GM23338 (cell line): ENCODE measurements at regions not wholly inside any gene's neighbourhood (a gene's known extent, or its start where the extent isn't known, plus 50 kb on each side); places are given as distances from the start of the nearest gene placed in this dataset.

Source experiments
- ATAC-seq: fragments of 200-7000 bp; cut with Tn5 transposase; 3 replicates; pipeline ENCODE4 v1.9.1; 2020
- DNase-seq: peaks from one replicate; pipeline ENCODE4 v3.0.0-alpha.2; 2015; ENCODE audit warnings: low spot score
- H2AFZ ChIP-seq: fragments of 200-600 bp; sonication (generic); 2 replicates; pipeline ENCODE4 v1.8.0; 2016; ENCODE audit warnings: antibody characterized with exemption, mild to moderate bottlenecking, moderate library complexity
- H3F3A ChIP-seq: fragments of 200-600 bp; sonication (generic); replicated peaks from 2 replicates; pipeline ENCODE4 v1.8.0; 2017; ENCODE audit warnings: antibody characterized with exemption, mixed run types, low read depth
- H3K27ac ChIP-seq: fragments of 200-600 bp; sonication (generic); 2 replicates; pipeline ENCODE4 v1.6.1; 2016; ENCODE audit warnings: low read depth
- H3K27me3 ChIP-seq: fragments of 200-600 bp; sonication (generic); 2 replicates; pipeline ENCODE4 v1.8.0; 2016; ENCODE audit warnings: mild to moderate bottlenecking, mixed run types, moderate library complexity; ENCODE audit not compliant: insufficient read depth
- H3K36me3 ChIP-seq: fragments of 200-600 bp; sonication (generic); 2 replicates; pipeline ENCODE4 v1.8.0; 2016; ENCODE audit warnings: mild to moderate bottlenecking; ENCODE audit not compliant: insufficient read depth
- H3K4me1 ChIP-seq: fragments of 200-600 bp; sonication (generic); 2 replicates; pipeline ENCODE4 v1.8.0; 2016; ENCODE audit warnings: mild to moderate bottlenecking, moderate library complexity; ENCODE audit not compliant: insufficient read depth
- H3K4me2 ChIP-seq: fragments of 200-600 bp; sonication (generic); 2 replicates; pipeline ENCODE4 v1.7.1; 2017; ENCODE audit warnings: mixed run types
- H3K4me3 ChIP-seq: fragments of 200-600 bp; sonication (generic); 2 replicates; pipeline ENCODE4 v1.6.1; 2016; ENCODE audit warnings: mixed run types
- H3K79me2 ChIP-seq: fragments of 200-600 bp; sonication (generic); replicated peaks from 2 replicates; pipeline ENCODE4 v1.8.0; 2017; ENCODE audit warnings: mild to moderate bottlenecking; ENCODE audit not compliant: insufficient read depth
- H3K9me2 ChIP-seq: fragments of 200-600 bp; sonication (generic); 2 replicates; pipeline ENCODE4 v1.8.0; 2017; ENCODE audit not compliant: insufficient read depth
- H4K20me1 ChIP-seq: fragments of 200-600 bp; sonication (generic); replicated peaks from 2 replicates; pipeline ENCODE4 v1.8.0; 2017; ENCODE audit warnings: mild to moderate bottlenecking; ENCODE audit not compliant: insufficient read depth
- H3K27ac Mint-ChIP-seq: 2 replicates; pipeline ENCODE4 v1.8.0; 2020; ENCODE audit warnings: inconsistent platforms, mild to moderate bottlenecking, moderate library complexity, mixed read lengths
- H3K27me3 Mint-ChIP-seq: 3 replicates; pipeline ENCODE4 v1.8.0; 2022; ENCODE audit warnings: low read depth, mild to moderate bottlenecking, moderate library complexity, mixed read lengths, inconsistent platforms; ENCODE audit not compliant: insufficient read depth, poor library complexity
- H3K36me3 Mint-ChIP-seq: 3 replicates; pipeline ENCODE4 v1.8.0; 2021; ENCODE audit warnings: low read depth, mild to moderate bottlenecking, inconsistent platforms, moderate library complexity, mixed read lengths
- H3K4me1 Mint-ChIP-seq: 3 replicates; pipeline ENCODE4 v1.8.0; 2020; ENCODE audit warnings: mild to moderate bottlenecking, inconsistent platforms, mixed read lengths
- H3K4me3 Mint-ChIP-seq: 3 replicates; pipeline ENCODE4 v1.8.0; 2021; ENCODE audit warnings: moderate library complexity, mild to moderate bottlenecking, inconsistent platforms, mixed read lengths
- H3K9me3 Mint-ChIP-seq: 3 replicates; pipeline ENCODE4 v1.8.0; 2020; ENCODE audit warnings: moderate library complexity, mild to moderate bottlenecking, inconsistent platforms, mixed read lengths
- CREB1 ChIP-seq: fragments of 250-450 bp; sonication (Bioruptor Pico); IDR thresholded peaks from 2 replicates; pipeline ENCODE4 v1.5.0; 2020; ENCODE audit warnings: low read depth, mild to moderate bottlenecking, moderate library complexity
- EZH2 ChIP-seq: fragments of 200-600 bp; sonication (generic); IDR thresholded peaks from one replicate; pipeline ENCODE4 v1.8.0; 2017; ENCODE audit warnings: antibody characterized with exemption, mild to moderate bottlenecking, low read depth; ENCODE audit not compliant: unreplicated experiment
- JUNB ChIP-seq: IDR thresholded peaks from one replicate; pipeline ENCODE4 v1.6.1; 2016; ENCODE audit warnings: antibody characterized with exemption; ENCODE audit not compliant: unreplicated experiment
- POLR2AphosphoS5 ChIP-seq: IDR thresholded peaks from 2 replicates; pipeline ENCODE4 v1.6.1; 2016; ENCODE audit warnings: antibody characterized with exemption, low read depth
- ZNF114 ChIP-seq: fragments of 250-450 bp; sonication (Bioruptor Pico); IDR thresholded peaks from 2 replicates; pipeline ENCODE4 v1.5.0; 2020; ENCODE audit warnings: mild to moderate bottlenecking, moderate library complexity
- ZNF331 ChIP-seq: fragments of 250-450 bp; sonication (Bioruptor Pico); IDR thresholded peaks from 2 replicates; pipeline ENCODE4 v1.5.0; 2020; ENCODE audit warnings: low read depth, mild to moderate bottlenecking, moderate library complexity
- TF ChIP-seq, protein P1 (sequence below): IDR thresholded peaks from one replicate; pipeline ENCODE4 v1.6.1; 2018; ENCODE audit warnings: antibody characterized with exemption; ENCODE audit not compliant: unreplicated experiment
- TF ChIP-seq, protein P2 (sequence below): IDR thresholded peaks from 2 replicates; pipeline ENCODE4 v1.6.1; 2016; ENCODE audit warnings: antibody characterized with exemption
- TF ChIP-seq, protein P3 (sequence below), 2 experiments: fragments of 200-600 bp in 1 of 2; sonication (generic) in 1 of 2; conservative IDR thresholded peaks; 2 replicates each; pipeline versions ENCODE4 v1.5.1 to v1.6.1; 2016 to 2017; ENCODE audit warnings: antibody characterized with exemption in 2 of 2, low read depth in 2 of 2, mild to moderate bottlenecking in 2 of 2, moderate library complexity in 1 of 2

DNA sequence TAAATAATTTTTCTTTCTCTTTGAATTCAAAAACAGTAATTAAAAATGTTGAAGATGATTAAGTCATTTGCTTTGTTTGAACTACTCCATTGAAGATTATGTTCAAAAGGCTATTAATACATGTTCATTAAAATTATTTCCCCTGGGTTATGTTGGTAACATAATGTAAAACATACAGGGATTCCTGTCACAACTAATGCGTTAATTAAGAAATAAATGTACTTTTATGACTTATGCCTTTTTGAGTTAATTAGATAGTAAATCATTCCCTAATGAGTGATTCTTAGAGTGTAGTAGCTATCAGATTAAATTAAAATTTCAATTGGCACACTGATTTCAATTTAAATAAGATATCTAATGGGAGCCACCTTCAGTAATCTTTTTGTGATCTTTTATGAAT lies 549.1 kb downstream of the ANKRD50 start:
- H3K27me3 Mint-ChIP-seq = peaks cover 4% of the 10 kb centered on the region

More for the DNA sequence above, 549.1 kb downstream of the ANKRD50 start:
- Histone ChIP-seq H3K27ac (no peak overlapping the region), H4K20me1 (no peaks in the 10 kb centered on the region), H3K27me3 (no peaks in the 10 kb centered on the region), H3K36me3 (no peaks in the 10 kb centered on the region), H2AFZ (no peak overlapping the region), H3F3A (no peaks in the 10 kb centered on the region), H3K9me2 (peaks cover 4% of the 10 kb centered on the region; the same call in 1 of the 2 replicates), H3K4me1 (no peaks in the 10 kb centered on the region), H3K4me3 (no peak overlapping the region), H3K4me2 (no peak overlapping the region), H3K79me2 (no peaks in the 10 kb centered on the region)
- DNase-seq (no peak), ATAC-seq (no peak)
- H3K4me1 Mint-ChIP-seq = no peaks in the 10 kb centered on the region; the same call in 2 of the 3 replicates
- TF ChIP-seq POLR2AphosphoS5 (no peak), EZH2 (no peak), CREB1 (CRISPR knock-in tag) (no peak), ZNF114 (CRISPR knock-in tag) (no peak), JUNB (no peak), ZNF331 (CRISPR knock-in tag) (no peak)
- TF ChIP-seq, protein P1, sequence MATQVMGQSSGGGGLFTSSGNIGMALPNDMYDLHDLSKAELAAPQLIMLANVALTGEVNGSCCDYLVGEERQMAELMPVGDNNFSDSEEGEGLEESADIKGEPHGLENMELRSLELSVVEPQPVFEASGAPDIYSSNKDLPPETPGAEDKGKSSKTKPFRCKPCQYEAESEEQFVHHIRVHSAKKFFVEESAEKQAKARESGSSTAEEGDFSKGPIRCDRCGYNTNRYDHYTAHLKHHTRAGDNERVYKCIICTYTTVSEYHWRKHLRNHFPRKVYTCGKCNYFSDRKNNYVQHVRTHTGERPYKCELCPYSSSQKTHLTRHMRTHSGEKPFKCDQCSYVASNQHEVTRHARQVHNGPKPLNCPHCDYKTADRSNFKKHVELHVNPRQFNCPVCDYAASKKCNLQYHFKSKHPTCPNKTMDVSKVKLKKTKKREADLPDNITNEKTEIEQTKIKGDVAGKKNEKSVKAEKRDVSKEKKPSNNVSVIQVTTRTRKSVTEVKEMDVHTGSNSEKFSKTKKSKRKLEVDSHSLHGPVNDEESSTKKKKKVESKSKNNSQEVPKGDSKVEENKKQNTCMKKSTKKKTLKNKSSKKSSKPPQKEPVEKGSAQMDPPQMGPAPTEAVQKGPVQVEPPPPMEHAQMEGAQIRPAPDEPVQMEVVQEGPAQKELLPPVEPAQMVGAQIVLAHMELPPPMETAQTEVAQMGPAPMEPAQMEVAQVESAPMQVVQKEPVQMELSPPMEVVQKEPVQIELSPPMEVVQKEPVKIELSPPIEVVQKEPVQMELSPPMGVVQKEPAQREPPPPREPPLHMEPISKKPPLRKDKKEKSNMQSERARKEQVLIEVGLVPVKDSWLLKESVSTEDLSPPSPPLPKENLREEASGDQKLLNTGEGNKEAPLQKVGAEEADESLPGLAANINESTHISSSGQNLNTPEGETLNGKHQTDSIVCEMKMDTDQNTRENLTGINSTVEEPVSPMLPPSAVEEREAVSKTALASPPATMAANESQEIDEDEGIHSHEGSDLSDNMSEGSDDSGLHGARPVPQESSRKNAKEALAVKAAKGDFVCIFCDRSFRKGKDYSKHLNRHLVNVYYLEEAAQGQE = no peak
- TF ChIP-seq, protein P2, sequence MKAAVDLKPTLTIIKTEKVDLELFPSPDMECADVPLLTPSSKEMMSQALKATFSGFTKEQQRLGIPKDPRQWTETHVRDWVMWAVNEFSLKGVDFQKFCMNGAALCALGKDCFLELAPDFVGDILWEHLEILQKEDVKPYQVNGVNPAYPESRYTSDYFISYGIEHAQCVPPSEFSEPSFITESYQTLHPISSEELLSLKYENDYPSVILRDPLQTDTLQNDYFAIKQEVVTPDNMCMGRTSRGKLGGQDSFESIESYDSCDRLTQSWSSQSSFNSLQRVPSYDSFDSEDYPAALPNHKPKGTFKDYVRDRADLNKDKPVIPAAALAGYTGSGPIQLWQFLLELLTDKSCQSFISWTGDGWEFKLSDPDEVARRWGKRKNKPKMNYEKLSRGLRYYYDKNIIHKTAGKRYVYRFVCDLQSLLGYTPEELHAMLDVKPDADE = no peak
- TF ChIP-seq, protein P3, sequence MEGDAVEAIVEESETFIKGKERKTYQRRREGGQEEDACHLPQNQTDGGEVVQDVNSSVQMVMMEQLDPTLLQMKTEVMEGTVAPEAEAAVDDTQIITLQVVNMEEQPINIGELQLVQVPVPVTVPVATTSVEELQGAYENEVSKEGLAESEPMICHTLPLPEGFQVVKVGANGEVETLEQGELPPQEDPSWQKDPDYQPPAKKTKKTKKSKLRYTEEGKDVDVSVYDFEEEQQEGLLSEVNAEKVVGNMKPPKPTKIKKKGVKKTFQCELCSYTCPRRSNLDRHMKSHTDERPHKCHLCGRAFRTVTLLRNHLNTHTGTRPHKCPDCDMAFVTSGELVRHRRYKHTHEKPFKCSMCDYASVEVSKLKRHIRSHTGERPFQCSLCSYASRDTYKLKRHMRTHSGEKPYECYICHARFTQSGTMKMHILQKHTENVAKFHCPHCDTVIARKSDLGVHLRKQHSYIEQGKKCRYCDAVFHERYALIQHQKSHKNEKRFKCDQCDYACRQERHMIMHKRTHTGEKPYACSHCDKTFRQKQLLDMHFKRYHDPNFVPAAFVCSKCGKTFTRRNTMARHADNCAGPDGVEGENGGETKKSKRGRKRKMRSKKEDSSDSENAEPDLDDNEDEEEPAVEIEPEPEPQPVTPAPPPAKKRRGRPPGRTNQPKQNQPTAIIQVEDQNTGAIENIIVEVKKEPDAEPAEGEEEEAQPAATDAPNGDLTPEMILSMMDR (conservative IDR thresholded peaks at IDR 0.05; ENCODE audit: low read depth in 2 of 2) = no peak
- no peaks in the 10 kb centered on the region for H3K36me3 Mint-ChIP-seq
- H3K4me3 Mint-ChIP-seq = no peak overlapping the region
- H3K9me3 Mint-ChIP-seq = no peaks in the 10 kb centered on the region; the same call in 2 of the 3 replicates
- H3K27ac Mint-ChIP-seq = no peak overlapping the region
